ENCODE measurements at regions not wholly inside any gene's neighbourhood (a gene's known extent, or its start where the extent isn't known, plus 50 kb on each side); places are given as distances from the start of the nearest gene placed in this dataset.

DNA sequence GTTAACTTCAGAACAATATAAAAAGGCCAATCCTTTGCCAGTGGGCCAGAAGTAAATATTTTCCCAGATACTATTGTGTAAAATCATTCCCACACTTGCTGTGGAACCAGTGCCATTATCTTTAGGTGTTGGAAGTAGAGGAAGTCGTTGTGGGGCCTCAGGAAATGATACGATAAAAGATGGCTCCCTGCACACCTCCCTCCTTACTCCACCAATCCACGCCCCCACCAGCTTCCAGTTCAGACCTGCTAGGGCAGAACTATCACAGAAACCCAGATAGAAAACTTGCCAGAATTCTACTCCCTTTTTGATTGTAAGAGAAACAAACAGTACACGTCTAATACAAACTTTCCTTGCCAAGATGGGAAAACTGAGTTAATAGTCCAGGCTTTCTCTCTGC is 173.0 kb upstream of the FMN2 start:
- no peak for ATAC-seq
- no peak for TF ChIP-seq POLR2A (IDR thresholded peaks at IDR 0.05)
- no peak for TF ChIP-seq POLR2AphosphoS5 (IDR thresholded peaks at IDR 0.05)
- TF ChIP-seq, protein P1, sequence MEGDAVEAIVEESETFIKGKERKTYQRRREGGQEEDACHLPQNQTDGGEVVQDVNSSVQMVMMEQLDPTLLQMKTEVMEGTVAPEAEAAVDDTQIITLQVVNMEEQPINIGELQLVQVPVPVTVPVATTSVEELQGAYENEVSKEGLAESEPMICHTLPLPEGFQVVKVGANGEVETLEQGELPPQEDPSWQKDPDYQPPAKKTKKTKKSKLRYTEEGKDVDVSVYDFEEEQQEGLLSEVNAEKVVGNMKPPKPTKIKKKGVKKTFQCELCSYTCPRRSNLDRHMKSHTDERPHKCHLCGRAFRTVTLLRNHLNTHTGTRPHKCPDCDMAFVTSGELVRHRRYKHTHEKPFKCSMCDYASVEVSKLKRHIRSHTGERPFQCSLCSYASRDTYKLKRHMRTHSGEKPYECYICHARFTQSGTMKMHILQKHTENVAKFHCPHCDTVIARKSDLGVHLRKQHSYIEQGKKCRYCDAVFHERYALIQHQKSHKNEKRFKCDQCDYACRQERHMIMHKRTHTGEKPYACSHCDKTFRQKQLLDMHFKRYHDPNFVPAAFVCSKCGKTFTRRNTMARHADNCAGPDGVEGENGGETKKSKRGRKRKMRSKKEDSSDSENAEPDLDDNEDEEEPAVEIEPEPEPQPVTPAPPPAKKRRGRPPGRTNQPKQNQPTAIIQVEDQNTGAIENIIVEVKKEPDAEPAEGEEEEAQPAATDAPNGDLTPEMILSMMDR (IDR thresholded peaks at IDR 0.05), result no peak
- no peak for TF ChIP-seq EP300 (IDR thresholded peaks at IDR 0.05)
- no peak overlapping the region for H3K27ac ChIP-seq
- 69 to 72% methylated on average over 4 of the region's 4 CpGs for WGBS, 2 donors (ENCODE audit: low coverage in 1 of 2)
- H3K27me3 ChIP-seq, result no peaks in the 10 kb centered on the region
- no peaks in the 10 kb centered on the region for H3K9me3 ChIP-seq
- no peak overlapping the region for H3K4me3 ChIP-seq
- H3K4me1 ChIP-seq, result peaks cover 3 to 16% (median 5%) of the 10 kb centered on the region in 3 donors
- H3K36me3 ChIP-seq, result no peaks in the 10 kb centered on the region

DNA sequence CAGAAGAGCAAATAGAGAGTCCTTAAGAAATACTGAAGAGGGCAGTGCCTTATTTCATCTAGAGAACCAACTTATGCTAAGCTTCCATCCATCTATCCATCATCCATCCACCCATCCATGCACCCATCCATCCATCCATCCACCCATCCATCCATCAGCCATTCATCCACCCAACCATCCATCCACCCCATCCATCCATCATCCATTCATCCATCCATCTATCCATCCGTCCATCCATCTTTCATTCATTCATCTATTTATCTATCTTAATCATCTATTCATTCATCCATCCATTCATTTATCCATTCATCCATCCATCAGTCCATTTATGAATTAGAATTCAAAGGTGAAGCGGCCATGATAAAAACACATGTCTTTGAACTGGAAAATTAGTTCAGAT is 171.5 kb upstream of the FMN2 start:
- Histone ChIP-seq H3K4me1 (peaks cover 0 to 2% (median 0%) of the 10 kb centered on the region in 3 donors), H3K4me3 (no peak overlapping the region), H3K36me3 (no peaks in the 10 kb centered on the region), H3K27ac (no peak overlapping the region), H3K27me3 (no peaks in the 10 kb centered on the region), H3K9me3 (no peaks in the 10 kb centered on the region)
- no peak for ATAC-seq
- 75 to 84% methylated on average over 1 to 2 of the region's 2 CpGs for WGBS, 2 donors (ENCODE audit: low coverage in 1 of 2)
- TF ChIP-seq EP300 (IDR thresholded peaks at IDR 0.05) (no peak), POLR2A (IDR thresholded peaks at IDR 0.05) (no peak), POLR2AphosphoS5 (IDR thresholded peaks at IDR 0.05) (no peak)
- TF ChIP-seq, protein P1 (IDR thresholded peaks at IDR 0.05), result no peak

DNA sequence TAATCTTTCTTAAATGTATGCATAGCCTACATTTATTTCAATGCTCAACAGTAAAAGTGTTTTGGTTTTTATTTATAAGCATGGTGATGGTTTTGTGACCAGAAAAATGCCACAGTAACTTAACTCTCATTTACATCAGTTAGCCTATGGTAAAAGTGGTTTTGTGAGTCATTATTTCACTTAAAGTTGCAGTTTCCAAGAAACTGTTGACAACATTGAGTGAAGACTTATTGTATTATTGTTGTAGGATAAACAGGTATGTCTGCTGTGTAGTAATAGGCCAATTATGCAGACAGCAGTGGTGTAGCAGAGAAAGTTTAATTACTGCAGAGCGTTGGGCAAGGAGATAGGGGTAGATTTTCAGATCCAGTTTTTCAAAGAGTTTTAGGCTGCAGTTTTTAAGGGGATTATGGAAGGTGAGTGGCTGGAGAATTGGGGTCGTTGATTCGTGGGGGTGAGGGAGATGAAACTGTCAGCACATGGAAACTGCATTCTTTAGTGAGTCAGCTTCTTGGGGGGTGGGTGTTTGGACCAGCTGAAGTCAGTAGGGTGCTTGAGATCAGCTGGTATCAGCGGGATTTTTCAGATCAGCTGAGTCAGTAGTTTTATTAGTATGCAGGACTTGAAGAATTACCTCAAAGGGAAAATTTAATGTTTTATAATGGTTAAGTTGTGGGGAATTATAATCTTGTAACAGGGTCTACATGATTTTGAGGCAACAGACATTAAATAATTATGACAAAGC is 168.7 kb upstream of the FMN2 start:
- H3K4me1 ChIP-seq, result no peaks in the 10 kb centered on the region
- H3K27me3 ChIP-seq, result no peaks in the 10 kb centered on the region
- no peak overlapping the region for H3K27ac ChIP-seq
- no peak overlapping the region for H3K4me3 ChIP-seq
- TF ChIP-seq, protein P1 (IDR thresholded peaks at IDR 0.05), result no peak
- TF ChIP-seq POLR2A (IDR thresholded peaks at IDR 0.05) (no peak), POLR2AphosphoS5 (IDR thresholded peaks at IDR 0.05) (no peak), EP300 (IDR thresholded peaks at IDR 0.05) (no peak)
- no peaks in the 10 kb centered on the region for H3K36me3 ChIP-seq
- 67 to 75% methylated on average over 4 of the region's 4 CpGs for WGBS, 2 donors (ENCODE audit: low coverage in 1 of 2)
- H3K9me3 ChIP-seq, result no peaks in the 10 kb centered on the region
- no peak for ATAC-seq

DNA sequence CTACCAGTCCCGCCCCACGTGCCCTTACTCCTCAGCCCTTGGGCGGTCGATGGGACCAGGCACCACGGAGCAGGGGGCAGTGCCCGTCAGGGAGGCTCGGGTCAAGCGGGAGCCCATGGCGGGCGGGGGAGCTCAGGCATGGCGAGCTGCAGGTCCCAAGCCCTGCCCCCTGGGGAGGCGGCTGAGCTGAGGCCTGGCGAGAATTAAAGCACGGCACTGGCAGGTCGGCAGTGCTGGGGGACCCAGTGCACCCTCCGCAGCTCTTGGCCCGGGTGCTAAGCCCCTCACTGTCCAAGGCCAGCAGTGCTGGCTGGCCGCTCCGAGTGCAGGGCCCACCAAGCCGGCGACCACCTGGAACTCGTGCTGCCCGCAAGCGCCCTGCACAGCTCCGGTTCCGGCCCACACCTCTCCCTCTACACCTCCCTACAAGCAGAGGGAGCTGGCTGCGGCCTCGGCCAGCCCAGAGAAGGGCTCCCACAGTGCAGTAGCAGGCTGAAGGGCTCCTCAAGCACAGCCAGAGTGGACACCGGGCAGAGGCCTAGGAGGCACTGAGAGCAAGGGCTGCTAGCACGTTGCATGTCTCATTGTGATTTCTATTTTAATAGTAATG is 166.8 kb upstream of the FMN2 start:
- no peak overlapping the region for H3K4me3 ChIP-seq
- TF ChIP-seq POLR2AphosphoS5 (IDR thresholded peaks at IDR 0.05), result no peak
- TF ChIP-seq, protein P1 (IDR thresholded peaks at IDR 0.05), result no peak
- no peak for TF ChIP-seq POLR2A (IDR thresholded peaks at IDR 0.05)
- TF ChIP-seq EP300 (IDR thresholded peaks at IDR 0.05), result no peak
- no peak for ATAC-seq
- no CpG with 5 or more reads among the region's 30 CpGs for WGBS, 2 donors (ENCODE audit: low coverage in 1 of 2)
- H3K36me3 ChIP-seq, result no peaks in the 10 kb centered on the region
- H3K9me3 ChIP-seq, result no peaks in the 10 kb centered on the region
- no peaks in the 10 kb centered on the region for H3K27me3 ChIP-seq
- H3K4me1 ChIP-seq, result no peaks in the 10 kb centered on the region
- H3K27ac ChIP-seq, result no peak overlapping the region

DNA sequence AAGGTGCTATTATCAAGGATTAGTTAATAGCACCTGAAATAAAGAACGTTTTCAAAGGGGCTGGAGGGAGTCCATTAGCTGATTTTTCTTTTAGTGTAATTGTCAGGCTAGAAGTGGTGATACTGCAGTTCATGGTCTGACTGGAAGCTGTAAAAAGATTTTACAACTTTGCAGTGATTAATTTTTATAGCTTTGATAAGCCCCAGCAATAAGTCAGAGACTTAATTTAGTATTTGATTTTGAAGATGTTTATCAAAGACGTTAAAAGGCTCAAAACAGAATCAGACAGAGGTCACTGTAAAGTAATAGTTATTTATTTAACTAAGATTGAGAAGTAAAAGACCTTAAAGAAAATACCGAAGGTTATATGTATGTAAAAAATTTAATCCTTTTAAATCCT is 165.5 kb upstream of the FMN2 start:
- no peak overlapping the region for H3K4me3 ChIP-seq

More for the DNA sequence above, 165.5 kb upstream of the FMN2 start:
- Histone ChIP-seq H3K27me3 (no peaks in the 10 kb centered on the region), H3K27ac (no peak overlapping the region), H3K9me3 (no peaks in the 10 kb centered on the region), H3K4me1 (no peaks in the 10 kb centered on the region), H3K36me3 (no peaks in the 10 kb centered on the region)
- WGBS, 2 donors (ENCODE audit: low coverage in 1 of 2), result 44 to 61% methylated on average over 3 of the region's 3 CpGs
- TF ChIP-seq EP300 (IDR thresholded peaks at IDR 0.05) (no peak), POLR2AphosphoS5 (IDR thresholded peaks at IDR 0.05) (no peak), POLR2A (IDR thresholded peaks at IDR 0.05) (no peak)
- TF ChIP-seq, protein P1 (IDR thresholded peaks at IDR 0.05), result no peak
- ATAC-seq, result no peak
